Stomach (tissue), 4 donors: ENCODE measurements at regions not wholly inside any gene's neighbourhood (a gene's known extent, or its start where the extent isn't known, plus 50 kb on each side); places are given as distances from the start of the nearest gene placed in this dataset.

Source experiments
- EP300 ChIP-seq: sonication (generic); formaldehyde crosslinking; IDR thresholded peaks from one replicate; pipeline ENCODE4 v1.6.1; 2017; ENCODE audit warnings: antibody characterized with exemption
- POLR2A ChIP-seq, 4 donors: fragments of 450-650 bp; IDR thresholded peaks; one replicate each; pipeline ENCODE4 v1.6.1; 2016; ENCODE audit warnings: antibody characterized with exemption in 4 of 4, control low read depth in 2 of 4, mild to moderate bottlenecking in 1 of 4, moderate library complexity in 1 of 4
- POLR2AphosphoS5 ChIP-seq, 3 donors: sonication (generic); formaldehyde crosslinking; IDR thresholded peaks; one replicate each; pipeline ENCODE4 v1.6.1; 2016; ENCODE audit warnings: antibody characterized with exemption in 3 of 3
- TF ChIP-seq, protein P1 (sequence below), 7 experiments: fragments of 450-650 bp in 4 of 7; fragments of 200-600 bp in 3 of 7; sonication (generic) in 3 of 7; IDR thresholded peaks; one replicate each; pipeline ENCODE4 v1.5.1; 2016 to 2019; ENCODE audit warnings: antibody characterized with exemption in 7 of 7, control low read depth in 2 of 7, mild to moderate bottlenecking in 1 of 7

DNA sequence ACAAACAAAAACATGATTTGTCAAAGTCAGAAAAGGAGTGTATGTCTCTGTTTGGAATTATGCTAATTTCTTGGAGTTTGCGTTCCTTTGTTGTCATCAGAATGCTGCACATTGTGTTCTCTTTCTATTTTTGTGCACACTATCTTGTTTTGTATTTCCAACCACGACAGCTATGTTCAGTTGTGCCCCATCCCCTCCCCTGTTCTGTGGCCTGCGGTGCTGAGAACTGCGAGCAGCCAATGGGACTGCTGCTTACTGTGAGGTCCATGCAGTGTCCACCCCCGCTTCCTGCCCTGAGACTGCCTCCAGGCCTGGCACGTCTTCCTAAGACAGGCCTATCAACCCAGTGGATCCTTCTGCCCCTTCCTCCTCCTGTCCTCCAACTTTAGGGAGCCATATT is 76.8 kb downstream of the PALM2AKAP2 start:
- TF ChIP-seq, protein P1, sequence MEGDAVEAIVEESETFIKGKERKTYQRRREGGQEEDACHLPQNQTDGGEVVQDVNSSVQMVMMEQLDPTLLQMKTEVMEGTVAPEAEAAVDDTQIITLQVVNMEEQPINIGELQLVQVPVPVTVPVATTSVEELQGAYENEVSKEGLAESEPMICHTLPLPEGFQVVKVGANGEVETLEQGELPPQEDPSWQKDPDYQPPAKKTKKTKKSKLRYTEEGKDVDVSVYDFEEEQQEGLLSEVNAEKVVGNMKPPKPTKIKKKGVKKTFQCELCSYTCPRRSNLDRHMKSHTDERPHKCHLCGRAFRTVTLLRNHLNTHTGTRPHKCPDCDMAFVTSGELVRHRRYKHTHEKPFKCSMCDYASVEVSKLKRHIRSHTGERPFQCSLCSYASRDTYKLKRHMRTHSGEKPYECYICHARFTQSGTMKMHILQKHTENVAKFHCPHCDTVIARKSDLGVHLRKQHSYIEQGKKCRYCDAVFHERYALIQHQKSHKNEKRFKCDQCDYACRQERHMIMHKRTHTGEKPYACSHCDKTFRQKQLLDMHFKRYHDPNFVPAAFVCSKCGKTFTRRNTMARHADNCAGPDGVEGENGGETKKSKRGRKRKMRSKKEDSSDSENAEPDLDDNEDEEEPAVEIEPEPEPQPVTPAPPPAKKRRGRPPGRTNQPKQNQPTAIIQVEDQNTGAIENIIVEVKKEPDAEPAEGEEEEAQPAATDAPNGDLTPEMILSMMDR (IDR thresholded peaks at IDR 0.05), result no peak
- TF ChIP-seq POLR2A (IDR thresholded peaks at IDR 0.05), result no peak
- TF ChIP-seq EP300, result no peak
- TF ChIP-seq POLR2AphosphoS5 (IDR thresholded peaks at IDR 0.05), result no peak
